ENCODE measurements at regions not wholly inside any gene's neighbourhood (a gene's known extent, or its start where the extent isn't known, plus 50 kb on each side); places are given as distances from the start of the nearest gene placed in this dataset.

DNA sequence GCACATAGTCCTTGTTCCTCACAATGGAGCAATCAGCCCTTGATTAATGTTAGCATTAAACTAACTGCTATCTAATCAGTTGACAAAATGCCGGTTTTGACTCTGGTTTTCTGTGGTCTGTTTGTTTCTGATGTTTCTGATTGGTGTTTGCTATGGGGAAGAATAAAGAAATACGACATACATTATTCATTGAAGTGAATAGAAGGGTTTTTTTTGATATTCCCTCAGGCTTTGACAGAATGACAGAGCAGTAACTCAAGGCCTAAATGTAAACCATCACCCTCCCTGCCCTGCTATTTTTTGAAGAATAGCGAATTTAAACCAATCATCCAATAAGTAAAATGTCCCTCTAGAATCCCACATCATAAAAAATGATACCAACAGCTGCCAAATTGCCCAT lies 65.5 kb upstream of the HS3ST1 start:
- DNase-seq: no peak
- WGBS, 4 donors: 73 to 79% (median 76%) methylated on average over 3 of the region's 3 CpGs
- no peak overlapping the region for H3K4me3 ChIP-seq
- H3K36me3 ChIP-seq (replicated peaks in 1 of 2): no peaks in the 10 kb centered on the region
- H3K9me3 ChIP-seq (replicated peaks in 1 of 3): peaks cover 0 to 3% (median 0%) of the 10 kb centered on the region in 3 donors
- intact Hi-C loops (cut with DNase I): no loop called here
- TF ChIP-seq POLR2A (IDR thresholded peaks at IDR 0.05): no peak
- TF ChIP-seq, protein P1, sequence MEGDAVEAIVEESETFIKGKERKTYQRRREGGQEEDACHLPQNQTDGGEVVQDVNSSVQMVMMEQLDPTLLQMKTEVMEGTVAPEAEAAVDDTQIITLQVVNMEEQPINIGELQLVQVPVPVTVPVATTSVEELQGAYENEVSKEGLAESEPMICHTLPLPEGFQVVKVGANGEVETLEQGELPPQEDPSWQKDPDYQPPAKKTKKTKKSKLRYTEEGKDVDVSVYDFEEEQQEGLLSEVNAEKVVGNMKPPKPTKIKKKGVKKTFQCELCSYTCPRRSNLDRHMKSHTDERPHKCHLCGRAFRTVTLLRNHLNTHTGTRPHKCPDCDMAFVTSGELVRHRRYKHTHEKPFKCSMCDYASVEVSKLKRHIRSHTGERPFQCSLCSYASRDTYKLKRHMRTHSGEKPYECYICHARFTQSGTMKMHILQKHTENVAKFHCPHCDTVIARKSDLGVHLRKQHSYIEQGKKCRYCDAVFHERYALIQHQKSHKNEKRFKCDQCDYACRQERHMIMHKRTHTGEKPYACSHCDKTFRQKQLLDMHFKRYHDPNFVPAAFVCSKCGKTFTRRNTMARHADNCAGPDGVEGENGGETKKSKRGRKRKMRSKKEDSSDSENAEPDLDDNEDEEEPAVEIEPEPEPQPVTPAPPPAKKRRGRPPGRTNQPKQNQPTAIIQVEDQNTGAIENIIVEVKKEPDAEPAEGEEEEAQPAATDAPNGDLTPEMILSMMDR (IDR thresholded peaks at IDR 0.05): no peak
- no peaks in the 10 kb centered on the region for H3K27me3 ChIP-seq
- no peaks in the 10 kb centered on the region for H3K4me1 ChIP-seq (replicated peaks in 1 of 2)
- no peak overlapping the region for H3K27ac ChIP-seq

DNA sequence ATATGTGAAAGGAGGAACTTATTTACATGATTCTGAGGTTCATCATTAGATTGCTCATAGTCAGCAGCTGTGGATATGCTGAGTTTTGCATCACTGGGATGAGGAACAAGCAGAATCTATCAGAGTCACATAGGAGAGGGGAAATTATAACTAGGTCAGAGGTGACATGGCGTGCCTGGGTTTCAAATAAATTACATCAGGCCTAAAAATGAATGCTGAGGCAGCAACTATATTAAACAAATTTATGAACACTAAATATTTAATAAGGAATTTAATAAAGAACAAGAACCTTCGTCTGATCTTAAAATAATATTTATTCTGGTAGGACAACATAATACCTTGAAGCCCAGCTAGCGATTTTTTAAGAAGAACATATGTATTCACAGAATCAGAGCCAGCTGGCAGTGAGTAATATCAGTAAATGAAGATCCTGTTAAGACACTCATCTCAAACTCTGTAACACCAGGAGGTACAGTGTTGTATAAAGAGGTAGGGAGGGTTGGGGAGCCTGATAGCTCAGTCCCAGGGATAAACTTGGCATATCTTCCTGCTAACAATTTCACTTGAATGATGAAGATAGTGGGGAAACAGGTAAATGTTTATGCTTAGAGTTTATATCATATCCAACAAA lies 60.9 kb upstream of the HS3ST1 start:
- Histone ChIP-seq H3K36me3 (replicated peaks in 1 of 2) (no peaks in the 10 kb centered on the region), H3K4me3 (no peak overlapping the region), H3K27ac (peak overlapping the region in 2 of 5 donors; percentile 35 to 79), H3K4me1 (replicated peaks in 1 of 2) (peaks cover 0 to 4% of the 10 kb centered on the region in 2 donors), H3K9me3 (replicated peaks in 1 of 3) (no peaks in the 10 kb centered on the region), H3K27me3 (no peaks in the 10 kb centered on the region)
- TF ChIP-seq POLR2A (IDR thresholded peaks at IDR 0.05): no peak
- TF ChIP-seq, protein P1 (IDR thresholded peaks at IDR 0.05): no peak
- intact Hi-C loops (cut with DNase I): no loop called here
- peak in 2 of 7 donors; percentile 34 to 35 for DNase-seq
- 72 to 86% (median 76%) methylated on average over 3 of the region's 3 CpGs for WGBS, 4 donors

DNA sequence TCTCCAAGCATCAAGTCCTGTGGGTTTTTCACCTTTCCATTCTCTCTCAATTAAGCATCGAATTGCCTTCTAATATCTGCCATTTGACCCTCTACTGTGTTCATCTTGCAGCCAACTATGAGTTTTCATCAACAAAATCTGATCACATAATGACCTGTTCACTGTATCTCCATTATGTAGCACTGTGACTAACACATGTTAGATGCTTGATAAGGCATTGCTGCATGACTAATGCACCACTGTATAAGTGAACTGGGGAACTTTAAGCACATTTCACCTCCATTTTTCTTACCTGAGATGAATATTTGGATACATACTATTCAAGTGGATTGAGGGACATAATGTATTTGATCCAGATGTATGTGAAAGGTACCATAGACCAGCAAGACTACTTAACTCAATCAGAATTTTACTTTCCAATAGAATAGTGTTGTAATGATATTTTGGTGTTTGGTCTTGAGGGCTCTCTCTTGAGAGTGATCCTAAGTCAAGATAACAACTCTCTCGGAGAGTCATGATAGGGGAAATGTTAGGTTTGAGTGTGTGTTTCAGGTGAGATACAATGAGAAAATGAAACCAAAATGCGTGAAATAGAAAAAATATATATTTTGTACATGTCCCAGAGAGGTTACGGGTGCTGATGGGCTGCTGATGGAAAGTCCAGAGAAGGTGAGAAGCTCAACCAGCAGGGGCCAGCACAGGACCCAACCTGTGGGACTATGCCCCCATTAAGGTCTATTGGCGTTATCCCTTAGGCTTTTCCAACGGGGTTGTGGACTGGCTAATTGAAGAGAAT lies 60.2 kb upstream of the HS3ST1 start:
- Histone ChIP-seq H3K27me3 (no peaks in the 10 kb centered on the region), H3K36me3 (replicated peaks in 1 of 2) (no peaks in the 10 kb centered on the region), H3K4me3 (no peak overlapping the region), H3K27ac (peak overlapping the region in 2 of 5 donors; percentile 0 to 49), H3K4me1 (replicated peaks in 1 of 2) (peaks cover 0 to 4% of the 10 kb centered on the region in 2 donors), H3K9me3 (replicated peaks in 1 of 3) (no peaks in the 10 kb centered on the region)
- intact Hi-C loops (cut with DNase I): no loop called here
- TF ChIP-seq POLR2A (IDR thresholded peaks at IDR 0.05): no peak
- TF ChIP-seq, protein P1 (IDR thresholded peaks at IDR 0.05): no peak
- WGBS, 4 donors: 63 to 86% (median 78%) methylated on average over 6 of the region's 6 CpGs
- no peak for DNase-seq

DNA sequence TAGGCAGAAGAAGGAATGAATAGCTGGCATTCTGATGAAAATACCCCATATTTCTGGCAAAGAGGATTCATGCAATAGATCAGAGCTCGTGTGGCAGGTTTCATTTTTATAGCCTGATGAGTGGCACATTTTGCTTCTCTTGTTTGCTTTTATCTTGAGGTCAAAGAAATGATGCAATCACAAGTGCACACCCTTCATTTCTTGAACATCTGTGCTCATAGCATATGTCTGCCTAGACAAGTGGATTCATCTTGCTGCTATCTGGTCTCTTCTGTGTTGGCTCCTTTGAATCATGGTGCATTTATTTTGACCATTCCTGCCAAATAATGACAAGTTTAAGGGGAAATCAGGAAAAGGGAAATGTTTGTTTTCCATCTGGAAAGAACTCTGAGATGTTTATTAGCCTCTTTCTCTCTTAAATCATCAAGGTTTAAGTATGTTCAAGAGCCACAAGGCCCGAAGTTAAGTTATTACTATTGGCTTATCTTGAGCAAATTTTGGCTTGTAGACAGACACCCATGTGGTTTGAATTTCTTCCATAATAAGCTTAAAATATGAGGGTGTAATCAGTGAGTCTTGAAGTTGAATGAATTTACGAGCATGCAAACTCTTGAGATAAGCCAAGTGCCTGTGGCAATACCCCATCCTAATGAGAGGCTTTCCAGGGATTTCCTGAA lies 59.3 kb upstream of the HS3ST1 start:
- peak overlapping the region in 1 of 5 donors; percentile 49 for H3K27ac ChIP-seq
- H3K4me1 ChIP-seq (replicated peaks in 1 of 2): peaks cover 0 to 4% of the 10 kb centered on the region in 2 donors
- intact Hi-C loops (cut with DNase I): no loop called here
- 38 to 47% (median 45%) methylated on average over 3 of the region's 3 CpGs for WGBS, 4 donors
- no peaks in the 10 kb centered on the region for H3K27me3 ChIP-seq
- no peak overlapping the region for H3K4me3 ChIP-seq
- TF ChIP-seq, protein P1 (IDR thresholded peaks at IDR 0.05): no peak
- no peak for TF ChIP-seq POLR2A (IDR thresholded peaks at IDR 0.05)
- no peaks in the 10 kb centered on the region for H3K9me3 ChIP-seq (replicated peaks in 1 of 3)
- DNase-seq: no peak
- H3K36me3 ChIP-seq (replicated peaks in 1 of 2): no peaks in the 10 kb centered on the region
